Neural cell (in vitro differentiated cells): ENCODE measurements at regions not wholly inside any gene's neighbourhood (a gene's known extent, or its start where the extent isn't known, plus 50 kb on each side); places are given as distances from the start of the nearest gene placed in this dataset.

Experiments used
- CTCF ChIP-seq: fragments of 450-650 bp; IDR thresholded peaks from 2 replicates; pipeline ENCODE4 v1.5.1; 2014; ENCODE audit warnings: antibody characterized with exemption, mild to moderate bottlenecking, moderate library complexity; ENCODE audit not compliant: poor library complexity, severe bottlenecking
- EP300 ChIP-seq: fragments of 450-650 bp; conservative IDR thresholded peaks from 2 replicates; pipeline ENCODE4 v1.6.1; 2014; ENCODE audit warnings: antibody characterized with exemption, mild to moderate bottlenecking, moderate library complexity; ENCODE audit not compliant: poor library complexity, severe bottlenecking
- EZH2 ChIP-seq: fragments of 200-600, 300-800 bp; shearing (Covaris generic), sonication (generic); IDR thresholded peaks from 2 replicates; pipeline ENCODE4 v1.6.1; 2014; ENCODE audit warnings: antibody characterized with exemption, low read length, borderline replicate concordance, mild to moderate bottlenecking; ENCODE audit not compliant: insufficient read depth, poor library complexity, severe bottlenecking
- MXI1 ChIP-seq: fragments of 450-650 bp; conservative IDR thresholded peaks from 2 replicates; pipeline ENCODE4 v1.6.1; 2014; ENCODE audit warnings: antibody characterized with exemption, mild to moderate bottlenecking; ENCODE audit not compliant: poor library complexity, severe bottlenecking
- POLR2AphosphoS5 ChIP-seq: IDR thresholded peaks from 2 replicates; pipeline ENCODE4 v1.6.1; 2012
- RAD21 ChIP-seq: fragments of 450-650 bp; conservative IDR thresholded peaks from 2 replicates; pipeline ENCODE4 v1.6.1; 2014; ENCODE audit warnings: antibody characterized with exemption, mild to moderate bottlenecking, moderate library complexity
- REST ChIP-seq: IDR thresholded peaks from 2 replicates; pipeline ENCODE4 v1.6.1; 2012; ENCODE audit warnings: borderline replicate concordance
- TAF1 ChIP-seq: IDR thresholded peaks from 2 replicates; pipeline ENCODE4 v1.6.1; 2012; ENCODE audit warnings: low read depth

- TF ChIP-seq REST (no peak), POLR2AphosphoS5 (no peak), TAF1 (no peak), CTCF (no peak), EP300 (no peak), RAD21 (no peak), EZH2 (no peak), MXI1 (no peak)
Observed at GRCh38 chr3:22176911-22177310, 425.9 kb upstream of the ZNF385D start.
